IPS-NIHi7 (cell line): ENCODE measurements at regions not wholly inside any gene's neighbourhood (a gene's known extent, or its start where the extent isn't known, plus 50 kb on each side); places are given as distances from the start of the nearest gene placed in this dataset.

Experiments
- DNase-seq: peaks from one replicate; pipeline ENCODE4 v3.0.0; 2012; ENCODE audit warnings: mixed read lengths; ENCODE audit errors: extremely low spot score

- no peak for DNase-seq
Measured at GRCh38 chr2:236673126-236673822, 103.6 kb downstream of the ACKR3 start.

DNA sequence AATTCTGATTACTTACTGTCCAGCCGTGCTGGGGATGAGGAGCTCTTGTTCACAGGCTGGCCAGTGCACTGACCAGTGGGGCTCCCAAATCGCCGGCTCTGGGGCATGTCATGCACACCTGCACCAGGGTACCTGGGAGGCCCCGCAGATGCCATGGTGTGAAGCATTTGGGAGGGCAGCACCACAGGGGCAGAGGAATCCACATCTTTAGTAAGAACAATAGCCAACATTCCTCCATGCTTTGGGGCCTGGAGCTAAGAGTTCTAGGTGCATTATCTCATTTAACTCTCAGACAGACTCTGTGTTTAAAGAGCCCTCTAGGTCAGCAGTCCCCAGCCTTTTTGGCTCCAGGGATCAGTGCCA, 104.2 kb downstream of the ACKR3 start:
- no peak for DNase-seq

- no peak for DNase-seq
Measured at GRCh38 chr2:236674238-236674637, 104.6 kb downstream of the ACKR3 start.

GRCh38 chr2:236674646-236675045, 105.0 kb downstream of the ACKR3 start:
- DNase-seq: no peak

DNA sequence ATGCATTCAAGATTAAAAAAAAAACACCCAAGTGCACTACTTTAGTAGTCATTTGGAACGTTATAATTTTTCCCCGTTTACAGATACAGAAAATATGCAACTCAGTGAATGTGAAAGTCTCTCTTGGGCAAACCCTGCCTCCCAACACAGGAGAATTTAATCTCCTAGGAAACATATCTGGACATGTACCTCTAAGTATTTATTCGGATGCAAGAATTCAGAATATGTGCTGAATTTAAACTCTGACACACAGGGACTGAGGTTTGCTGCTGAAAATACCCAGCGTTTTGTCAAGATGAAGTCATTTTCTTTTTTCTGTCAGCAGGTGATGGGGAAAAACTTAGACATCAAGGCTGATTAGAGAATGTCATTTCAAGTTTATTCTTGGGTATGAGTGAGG, 105.4 kb downstream of the ACKR3 start:
- DNase-seq: no peak

DNA sequence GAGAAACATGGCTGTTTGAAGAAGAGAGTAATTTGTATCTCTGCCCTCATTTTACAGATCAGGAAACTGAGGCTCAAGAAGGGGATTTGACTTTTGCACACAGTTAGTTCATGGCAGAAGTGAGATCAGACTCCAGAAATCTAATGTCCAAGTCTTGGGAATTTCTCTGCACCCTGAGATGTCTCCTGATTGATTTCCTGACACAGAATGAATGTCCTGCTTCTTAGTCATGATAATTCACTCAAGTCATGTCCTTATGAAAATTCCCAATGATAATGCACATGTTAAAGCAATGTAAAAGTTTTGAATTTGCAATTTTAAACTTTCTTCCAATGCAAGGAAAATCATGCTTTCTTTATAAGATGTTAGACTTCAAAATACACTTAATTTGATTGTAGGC, 105.9 kb downstream of the ACKR3 start:
- DNase-seq: no peak

DNA sequence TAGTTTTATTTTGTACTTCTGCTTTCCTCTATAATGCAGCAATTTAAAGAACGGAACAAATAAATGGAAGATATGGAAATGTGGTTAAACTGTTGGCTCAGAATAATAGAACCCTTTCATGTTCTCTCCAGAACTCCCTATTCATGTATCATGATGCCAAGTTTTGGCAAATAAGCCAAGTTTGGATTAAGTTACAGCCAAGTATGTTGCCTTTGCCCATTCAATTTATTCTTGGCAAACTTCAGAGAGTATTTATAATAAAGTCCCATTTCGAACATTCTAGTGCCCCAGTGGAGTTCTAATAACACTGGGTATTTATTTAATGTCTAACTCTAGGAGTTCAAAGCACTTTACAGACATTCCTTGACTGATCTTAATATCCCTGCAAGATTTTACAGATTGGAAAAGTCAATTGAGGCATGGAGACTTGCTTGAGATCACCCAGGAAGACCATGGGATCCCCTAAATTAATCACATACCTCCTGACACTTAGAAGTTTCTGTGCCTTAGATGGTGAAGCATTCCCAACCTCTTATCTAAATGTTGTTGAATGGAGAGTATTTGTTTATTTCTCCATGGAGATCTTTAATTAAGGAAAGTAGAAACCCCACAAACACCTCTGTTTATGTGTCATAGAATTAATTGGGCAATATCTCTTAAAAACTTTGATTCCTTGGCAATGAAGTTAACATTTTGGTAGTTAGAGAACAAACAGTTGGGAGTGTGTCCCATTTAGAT, 106.7 kb downstream of the ACKR3 start:
- no peak for DNase-seq

GRCh38 chr2:236677368-236677767, 107.7 kb downstream of the ACKR3 start:
- DNase-seq: no peak

DNA sequence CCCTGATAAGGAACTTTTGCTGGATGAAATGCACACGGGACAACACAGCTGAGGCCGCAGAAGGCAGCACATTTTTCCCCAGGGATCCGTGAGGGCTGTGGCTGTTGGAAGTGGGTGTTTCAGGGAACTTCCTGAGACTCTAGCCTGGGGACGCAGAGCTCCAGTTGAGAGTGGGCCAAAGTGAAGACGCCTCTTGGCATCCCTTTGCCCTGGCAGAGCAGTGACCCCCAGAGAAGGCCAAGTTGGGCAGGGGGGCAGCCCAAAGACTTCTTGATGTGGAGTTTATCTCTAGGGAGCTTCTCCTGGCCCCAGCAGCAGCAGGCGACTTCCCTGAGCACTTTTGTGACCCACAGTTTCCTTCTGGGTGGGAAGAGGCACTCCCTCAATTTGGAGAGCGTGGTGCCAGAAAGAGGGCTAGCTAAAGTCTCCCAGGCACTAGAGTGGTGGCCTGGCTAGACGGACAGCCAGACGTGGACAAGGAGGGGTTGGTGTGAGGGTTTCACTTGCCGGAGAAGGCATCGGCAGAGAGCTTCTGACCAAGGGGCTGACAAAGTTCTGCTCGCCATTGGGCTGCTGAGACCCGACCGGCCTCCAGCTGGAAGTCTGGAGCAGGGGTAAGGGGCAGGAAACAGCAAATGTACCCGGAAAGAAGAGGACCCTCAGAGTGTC, 108.8 kb downstream of the ACKR3 start:
- DNase-seq: no peak

DNA sequence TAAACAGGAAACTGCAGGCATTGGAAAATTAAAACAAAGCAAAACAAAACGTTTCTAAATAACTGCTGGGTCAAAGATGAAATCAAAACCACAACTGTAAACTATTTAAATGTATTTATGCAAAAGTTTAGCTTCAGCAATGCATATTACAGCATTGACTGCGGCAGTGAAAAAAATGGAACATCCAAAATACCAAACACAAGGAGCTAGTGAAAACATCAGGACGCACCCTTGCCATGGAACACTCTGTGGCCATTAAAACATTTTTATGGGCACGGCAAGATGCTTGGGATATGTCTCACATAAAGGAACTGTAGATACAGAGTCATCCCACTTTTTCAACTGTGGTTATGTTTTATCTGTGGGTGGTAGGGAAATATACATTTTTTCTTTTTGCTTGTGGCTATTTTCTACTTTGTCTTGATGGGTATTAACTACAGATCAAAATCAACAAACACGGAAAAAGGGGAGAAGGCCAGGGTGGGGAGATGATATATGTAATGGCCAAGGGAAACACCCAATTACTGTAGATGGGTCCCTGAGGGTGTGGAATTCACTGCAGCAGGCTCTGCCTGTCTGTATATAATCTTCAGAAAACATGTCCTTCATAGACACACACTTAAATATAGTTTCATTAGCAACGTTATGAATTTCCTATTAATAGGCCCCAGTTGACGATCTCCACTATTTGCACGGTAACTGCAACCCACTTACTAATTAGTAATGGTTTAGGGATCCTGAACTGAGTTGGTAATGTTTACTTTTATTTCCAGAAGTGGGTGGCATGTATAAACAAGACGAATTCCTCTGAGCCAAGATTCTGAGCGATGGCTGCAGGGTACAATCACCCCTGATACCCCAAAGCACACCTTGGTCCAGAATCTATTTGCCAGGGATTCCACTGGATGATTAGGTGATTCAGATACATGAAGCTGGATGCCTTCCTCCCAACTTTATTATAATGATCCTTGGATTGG, 110.5 kb downstream of the ACKR3 start:
- DNase-seq: no peak

DNA sequence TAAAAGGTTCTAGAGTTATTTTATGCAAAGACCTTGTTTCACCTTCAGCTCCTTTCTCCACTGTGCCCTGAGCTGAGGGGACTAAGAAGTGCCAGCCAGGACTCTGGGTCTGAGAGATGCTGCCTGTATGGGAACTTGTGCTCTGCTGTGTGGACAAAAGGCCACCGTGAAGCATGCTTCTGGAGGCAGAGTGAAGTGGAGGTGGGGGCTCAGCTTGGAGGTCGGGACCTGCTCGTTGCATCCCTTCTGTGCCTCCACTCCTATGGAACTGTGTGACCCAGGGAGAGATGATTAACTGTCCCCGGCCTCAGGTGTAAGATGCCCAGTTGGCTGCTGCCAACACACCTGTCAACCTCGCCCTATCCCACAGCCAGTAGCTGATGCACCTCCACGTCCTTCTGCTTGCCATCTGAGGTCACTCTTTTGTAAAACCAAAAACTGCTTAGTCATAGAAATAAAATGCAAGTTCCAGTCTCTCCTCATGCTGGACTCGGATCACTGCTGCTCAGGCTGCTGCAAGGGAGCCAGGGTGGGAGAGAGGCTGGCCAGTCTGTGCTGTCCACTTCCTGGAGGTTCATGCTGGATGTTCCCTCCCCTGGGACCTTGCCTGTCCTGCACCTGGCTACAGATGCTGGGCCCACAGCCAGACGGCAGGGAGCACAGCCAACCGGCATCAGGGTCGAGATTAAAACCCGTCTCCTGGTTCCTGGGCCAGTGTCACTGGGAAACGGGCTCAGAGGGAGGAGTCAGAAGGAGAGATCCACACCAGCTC, 113.2 kb downstream of the ACKR3 start:
- no peak for DNase-seq

GRCh38 chr2:236684504-236685256, 115.1 kb downstream of the ACKR3 start:
- peak; percentile 65 for DNase-seq

DNA sequence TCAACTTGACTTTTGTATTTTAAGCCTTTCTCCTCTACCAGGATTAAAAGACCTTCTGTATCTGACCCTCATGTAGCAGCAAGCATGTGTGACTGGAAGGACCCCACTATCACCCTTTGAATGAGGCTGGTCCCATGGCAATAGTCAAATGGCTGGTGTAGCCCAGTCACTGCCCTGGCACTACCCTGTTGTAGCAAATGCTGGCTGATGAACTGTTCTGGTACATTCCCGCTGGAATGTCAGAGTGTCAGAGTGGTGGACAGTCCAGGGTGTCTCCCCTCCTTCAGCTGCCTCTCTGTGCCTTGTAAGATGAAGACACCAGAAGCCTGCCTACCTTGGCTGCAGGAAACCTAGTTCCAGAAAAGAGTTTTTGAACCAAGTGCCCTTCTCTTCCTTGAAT, 115.7 kb downstream of the ACKR3 start:
- no peak for DNase-seq

GRCh38 chr2:236685979-236686520, 116.4 kb downstream of the ACKR3 start:
- no peak for DNase-seq

DNA sequence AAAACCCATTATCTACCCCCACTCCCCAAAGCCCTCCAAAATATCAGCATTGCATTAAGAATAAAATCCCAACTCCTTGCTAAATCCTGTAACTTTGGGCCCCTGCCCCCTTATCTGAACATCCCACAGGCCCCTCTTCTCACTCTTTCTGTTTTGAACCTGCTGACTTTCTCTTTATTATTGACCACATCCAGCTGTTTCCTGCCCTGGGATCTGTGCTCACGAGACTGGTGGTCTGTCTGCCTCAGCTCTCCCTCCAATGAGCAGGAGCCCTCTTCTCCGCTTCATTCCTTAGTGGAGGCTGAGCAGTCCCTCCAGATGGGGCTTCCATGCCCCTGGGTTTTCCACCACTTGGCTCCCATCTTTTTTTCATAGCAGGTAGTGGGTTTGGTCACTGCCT, 116.9 kb downstream of the ACKR3 start:
- DNase-seq: no peak

- DNase-seq: no peak
Measured at GRCh38 chr2:236687296-236687965, 117.8 kb downstream of the ACKR3 start.

DNA sequence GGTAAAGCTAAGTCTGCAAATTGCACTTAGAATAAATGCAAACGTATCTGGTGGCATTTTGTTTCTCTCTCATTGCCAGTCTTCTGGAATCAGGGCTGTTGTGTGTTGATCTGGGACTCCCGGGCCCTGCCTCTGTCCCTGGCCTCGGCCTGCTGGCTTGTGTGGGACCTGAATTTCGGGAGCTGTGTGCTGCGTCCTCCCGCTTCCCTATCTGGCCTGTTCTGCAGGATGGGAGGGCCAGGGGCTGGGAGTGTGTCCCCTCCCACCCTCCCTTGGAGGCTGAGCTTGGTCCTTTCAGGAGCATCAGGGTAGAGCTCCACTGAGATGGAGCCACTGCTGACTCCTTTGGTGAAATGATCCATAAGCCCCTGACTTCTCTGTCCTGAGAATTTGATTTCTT, 118.5 kb downstream of the ACKR3 start:
- no peak for DNase-seq

DNA sequence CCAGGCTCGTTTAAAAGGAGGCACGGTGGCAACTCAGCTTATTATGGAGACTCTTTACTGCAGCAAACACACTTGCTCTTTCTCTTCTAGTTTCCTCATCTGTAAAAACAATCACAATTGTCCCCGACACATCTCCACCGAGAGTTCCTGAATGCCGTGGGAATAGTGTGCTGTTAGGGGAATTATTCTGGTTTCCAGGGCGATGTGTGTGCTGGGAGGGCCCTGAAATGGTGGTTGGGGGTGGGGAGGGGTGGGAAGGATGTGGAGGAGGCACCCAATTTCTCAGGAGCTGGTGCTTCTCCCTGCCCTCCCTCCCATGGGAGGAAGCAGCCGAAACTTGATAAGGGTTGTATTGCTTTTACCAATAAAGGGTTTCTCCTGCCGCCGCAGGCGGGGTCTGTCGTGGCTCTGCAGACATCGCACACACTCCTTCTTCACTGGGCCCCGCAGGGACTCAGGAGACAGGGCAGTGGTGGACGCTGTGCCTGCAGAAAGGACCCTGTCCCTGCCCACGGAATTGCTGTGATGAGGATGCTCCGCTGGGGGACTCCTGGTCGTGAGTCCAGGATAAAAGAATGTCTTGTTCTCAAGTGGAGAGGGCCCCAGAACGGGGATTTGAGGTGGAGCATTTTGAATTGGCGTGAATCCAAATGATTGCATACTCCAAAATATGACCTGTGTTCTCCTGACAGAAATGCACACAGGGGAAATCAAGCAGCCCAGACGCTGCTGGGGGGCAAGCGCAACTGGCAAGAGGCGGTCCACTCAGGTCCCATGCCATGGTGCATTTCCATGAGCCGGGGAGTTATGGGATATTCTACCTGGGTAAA, 119.2 kb downstream of the ACKR3 start:
- DNase-seq: no peak

- DNase-seq: no peak
Measured at GRCh38 chr2:236689393-236689700, 119.7 kb downstream of the ACKR3 start.
